NCI-H2029 treated with DMSO at 0.1 percent for 48 hours (cell line): ENCODE measurements at regions not wholly inside any gene's neighbourhood (a gene's known extent, or its start where the extent isn't known, plus 50 kb on each side); places are given as distances from the start of the nearest gene placed in this dataset.
A peak's percentile ranks its signal among the peaks of the same experiment; 100 is the strongest.

ENCODE experiments used
- DNase-seq: peaks from one replicate; lab custom pipeline; 2025; lab: John Stamatoyannopoulos, UW

GRCh38 chr9:129342591-129343423 is 164.7 kb upstream of the IER5L start:
- DNase-seq, result no peak

GRCh38 chr9:129341987-129342348 is 163.9 kb upstream of the IER5L start:
- DNase-seq, result no peak

- DNase-seq, result no peak
Measured at GRCh38 chr9:129341171-129341986, 163.3 kb upstream of the IER5L start.

- DNase-seq, result no peak
Measured at GRCh38 chr9:129340427-129341170, 162.5 kb upstream of the IER5L start.

- DNase-seq, result no peak
Measured at GRCh38 chr9:129339539-129340157, 161.6 kb upstream of the IER5L start.

GRCh38 chr9:129338724-129339430 is 160.8 kb upstream of the IER5L start:
- no peak for DNase-seq

- DNase-seq, result no peak
Measured at GRCh38 chr9:129337336-129338140, 159.5 kb upstream of the IER5L start.

GRCh38 chr9:129336601-129337331 is 158.7 kb upstream of the IER5L start:
- DNase-seq, result no peak

- DNase-seq, result no peak
Measured at GRCh38 chr9:129336130-129336528, 158.1 kb upstream of the IER5L start.

GRCh38 chr9:129335464-129336129 is 157.5 kb upstream of the IER5L start:
- no peak for DNase-seq

GRCh38 chr9:129334105-129334935 is 156.3 kb upstream of the IER5L start:
- DNase-seq, result peak; percentile 65

- no peak for DNase-seq
Measured at GRCh38 chr9:129333617-129334104, 155.6 kb upstream of the IER5L start.

GRCh38 chr9:129332581-129332980 is 154.5 kb upstream of the IER5L start:
- DNase-seq, result no peak

GRCh38 chr9:129331772-129332500 is 153.9 kb upstream of the IER5L start:
- no peak for DNase-seq

GRCh38 chr9:129331493-129331765 is 153.4 kb upstream of the IER5L start:
- DNase-seq, result no peak

GRCh38 chr9:129330711-129331492 is 152.8 kb upstream of the IER5L start:
- no peak for DNase-seq
